Mesothelial cell of epicardium (in vitro differentiated cells): ENCODE measurements at regions not wholly inside any gene's neighbourhood (a gene's known extent, or its start where the extent isn't known, plus 50 kb on each side); places are given as distances from the start of the nearest gene placed in this dataset.

Experiments
- DNase-seq, 2 experiments: peaks; one replicate each; pipeline ENCODE4 v3.0.0; 2021; ENCODE audit warnings: low spot score in 2 of 2; ENCODE audit not compliant: unreplicated experiment in 2 of 2
- H3K27ac Mint-ChIP-seq: 2 replicates; pipeline ENCODE4 v1.8.0; 2021; ENCODE audit warnings: mixed read lengths
- H3K27me3 Mint-ChIP-seq: 2 replicates; pipeline ENCODE4 v1.8.0; 2021; ENCODE audit warnings: low read depth, mixed read lengths
- H3K36me3 Mint-ChIP-seq: 2 replicates; pipeline ENCODE4 v1.8.0; 2021; ENCODE audit warnings: mixed read lengths
- H3K4me1 Mint-ChIP-seq: 2 replicates; pipeline ENCODE4 v1.8.0; 2021; ENCODE audit warnings: mixed read lengths
- H3K4me3 Mint-ChIP-seq: 2 replicates; pipeline ENCODE4 v1.8.0; 2021; ENCODE audit warnings: mild to moderate bottlenecking, moderate library complexity, mixed read lengths
- H3K9me3 Mint-ChIP-seq: 2 replicates; pipeline ENCODE4 v1.8.0; 2021; ENCODE audit warnings: mixed read lengths
- CTCF ChIP-seq: fragments of 200-600 bp; sonication (generic); IDR thresholded peaks from one replicate; pipeline ENCODE4 v1.5.0; 2021; ENCODE audit warnings: antibody characterized with exemption; ENCODE audit not compliant: unreplicated experiment

- H3K9me3 Mint-ChIP-seq: no peaks in the 10 kb centered on the region
- DNase-seq: no peak
- H3K27ac Mint-ChIP-seq: no peak overlapping the region
- no peaks in the 10 kb centered on the region for H3K36me3 Mint-ChIP-seq
- H3K4me1 Mint-ChIP-seq: peaks cover 41% of the 10 kb centered on the region
- H3K4me3 Mint-ChIP-seq: no peak overlapping the region
- H3K27me3 Mint-ChIP-seq: no peaks in the 10 kb centered on the region
- TF ChIP-seq CTCF: no peak
These were observed 87.6 kb downstream of the ACKR3 start for GRCh38 chr2:236657215-236657614.

GRCh38 chr2:236657801-236658200 is 88.2 kb downstream of the ACKR3 start:
- no peak for TF ChIP-seq CTCF
- H3K27me3 Mint-ChIP-seq: no peaks in the 10 kb centered on the region
- H3K9me3 Mint-ChIP-seq: no peaks in the 10 kb centered on the region

GRCh38 chr2:236658974-236659757 is 89.5 kb downstream of the ACKR3 start:
- Mint-ChIP-seq H3K4me1 (peaks cover 60% of the 10 kb centered on the region), H3K27ac (peak overlapping the region; percentile 87), H3K27me3 (no peaks in the 10 kb centered on the region), H3K36me3 (no peaks in the 10 kb centered on the region), H3K4me3 (no peak overlapping the region), H3K9me3 (no peaks in the 10 kb centered on the region)
- DNase-seq: no peak
- TF ChIP-seq CTCF: no peak

More at GRCh38 chr2:236657801-236658200, 88.2 kb downstream of the ACKR3 start:
- peaks cover 47% of the 10 kb centered on the region for H3K4me1 Mint-ChIP-seq
- no peak for DNase-seq
- H3K36me3 Mint-ChIP-seq: no peaks in the 10 kb centered on the region
- no peak overlapping the region for H3K27ac Mint-ChIP-seq
- H3K4me3 Mint-ChIP-seq: no peak overlapping the region

GRCh38 chr2:236659758-236660150 is 90.1 kb downstream of the ACKR3 start:
- Mint-ChIP-seq H3K36me3 (no peaks in the 10 kb centered on the region), H3K27ac (peak overlapping the region; percentile 87), H3K4me1 (peaks cover 61% of the 10 kb centered on the region), H3K4me3 (no peak overlapping the region), H3K27me3 (no peaks in the 10 kb centered on the region), H3K9me3 (no peaks in the 10 kb centered on the region)
- no peak for DNase-seq
- no peak for TF ChIP-seq CTCF

- Mint-ChIP-seq H3K4me1 (peaks cover 61% of the 10 kb centered on the region), H3K27ac (peak overlapping the region; percentile 87), H3K36me3 (no peaks in the 10 kb centered on the region), H3K9me3 (peaks cover 4% of the 10 kb centered on the region), H3K27me3 (no peaks in the 10 kb centered on the region), H3K4me3 (no peak overlapping the region)
- DNase-seq: no peak
- no peak for TF ChIP-seq CTCF
These were observed 91.6 kb downstream of the ACKR3 start for GRCh38 chr2:236661061-236661761.
